IPS-15b (cell line): ENCODE measurements at regions not wholly inside any gene's neighbourhood (a gene's known extent, or its start where the extent isn't known, plus 50 kb on each side); places are given as distances from the start of the nearest gene placed in this dataset.

ENCODE experiments used
- H3K27me3 ChIP-seq: one replicate; pipeline ENCODE4 v1.6.1; 2013; ENCODE audit warnings: low read length; ENCODE audit not compliant: control insufficient read depth, insufficient read depth
- H3K36me3 ChIP-seq: one replicate; pipeline ENCODE4 v1.6.1; 2013; ENCODE audit warnings: low read length; ENCODE audit not compliant: control insufficient read depth, insufficient read depth
- H3K4me1 ChIP-seq: one replicate; pipeline ENCODE4 v1.6.1; 2013; ENCODE audit warnings: mild to moderate bottlenecking, low read length; ENCODE audit not compliant: control insufficient read depth, insufficient read depth
- H3K4me3 ChIP-seq: one replicate; pipeline ENCODE4 v1.5.1; 2013; ENCODE audit warnings: low read depth, low read length
- H3K9ac ChIP-seq: one replicate; pipeline ENCODE4 v1.6.1; 2013; ENCODE audit warnings: low read depth, mild to moderate bottlenecking, low read length
- H3K9me3 ChIP-seq: one replicate; pipeline ENCODE4 v1.6.1; 2013; ENCODE audit warnings: mild to moderate bottlenecking, low read length; ENCODE audit not compliant: control insufficient read depth, insufficient read depth

DNA sequence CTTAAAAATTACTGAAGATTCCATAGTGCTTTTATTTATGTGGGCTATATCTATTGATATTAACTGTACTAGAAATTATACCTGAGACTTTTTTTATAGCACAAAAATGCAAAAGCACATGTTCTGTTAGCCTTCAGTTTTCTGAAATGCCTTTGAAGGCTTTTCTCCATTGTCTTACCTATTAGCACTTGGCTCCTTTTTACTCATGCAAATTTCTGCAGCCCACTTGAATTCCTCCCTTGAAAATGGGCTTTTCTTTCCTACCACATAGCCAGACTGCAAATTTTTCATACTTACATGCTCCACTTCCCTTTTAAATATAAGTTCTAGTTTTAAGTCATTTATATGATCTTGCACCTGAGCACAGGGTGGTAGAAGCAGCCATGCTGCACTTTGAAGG lies 453.0 kb upstream of the TRIB2 start:
- Histone ChIP-seq H3K4me1 (peaks cover 21% of the 10 kb centered on the region), H3K9ac (no peak overlapping the region), H3K4me3 (no peak overlapping the region), H3K9me3 (no peaks in the 10 kb centered on the region), H3K27me3 (no peaks in the 10 kb centered on the region), H3K36me3 (no peaks in the 10 kb centered on the region)

- H3K4me3 ChIP-seq = no peak overlapping the region
Observed at GRCh38 chr2:12264146-12264545, 452.6 kb upstream of the TRIB2 start.

GRCh38 chr2:12265646-12266045 lies 451.1 kb upstream of the TRIB2 start:
- no peaks in the 10 kb centered on the region for H3K36me3 ChIP-seq
- no peak overlapping the region for H3K4me3 ChIP-seq
- no peaks in the 10 kb centered on the region for H3K27me3 ChIP-seq
- no peaks in the 10 kb centered on the region for H3K9me3 ChIP-seq
- peaks cover 21% of the 10 kb centered on the region for H3K4me1 ChIP-seq
- H3K9ac ChIP-seq = no peak overlapping the region

More at GRCh38 chr2:12264146-12264545, 452.6 kb upstream of the TRIB2 start:
- Histone ChIP-seq H3K9ac (no peak overlapping the region), H3K9me3 (no peaks in the 10 kb centered on the region), H3K36me3 (no peaks in the 10 kb centered on the region), H3K27me3 (no peaks in the 10 kb centered on the region), H3K4me1 (peaks cover 21% of the 10 kb centered on the region)

- H3K9me3 ChIP-seq = no peaks in the 10 kb centered on the region
- H3K4me3 ChIP-seq = no peak overlapping the region
- no peak overlapping the region for H3K9ac ChIP-seq
- H3K36me3 ChIP-seq = no peaks in the 10 kb centered on the region
- no peaks in the 10 kb centered on the region for H3K27me3 ChIP-seq
- H3K4me1 ChIP-seq = peaks cover 19% of the 10 kb centered on the region
Observed at GRCh38 chr2:12267042-12267441, 449.7 kb upstream of the TRIB2 start.

GRCh38 chr2:12269041-12269972 lies 447.4 kb upstream of the TRIB2 start:
- Histone ChIP-seq H3K9ac (no peak overlapping the region), H3K36me3 (no peaks in the 10 kb centered on the region), H3K27me3 (no peaks in the 10 kb centered on the region), H3K4me1 (peaks cover 2% of the 10 kb centered on the region), H3K4me3 (no peak overlapping the region), H3K9me3 (no peaks in the 10 kb centered on the region)

DNA sequence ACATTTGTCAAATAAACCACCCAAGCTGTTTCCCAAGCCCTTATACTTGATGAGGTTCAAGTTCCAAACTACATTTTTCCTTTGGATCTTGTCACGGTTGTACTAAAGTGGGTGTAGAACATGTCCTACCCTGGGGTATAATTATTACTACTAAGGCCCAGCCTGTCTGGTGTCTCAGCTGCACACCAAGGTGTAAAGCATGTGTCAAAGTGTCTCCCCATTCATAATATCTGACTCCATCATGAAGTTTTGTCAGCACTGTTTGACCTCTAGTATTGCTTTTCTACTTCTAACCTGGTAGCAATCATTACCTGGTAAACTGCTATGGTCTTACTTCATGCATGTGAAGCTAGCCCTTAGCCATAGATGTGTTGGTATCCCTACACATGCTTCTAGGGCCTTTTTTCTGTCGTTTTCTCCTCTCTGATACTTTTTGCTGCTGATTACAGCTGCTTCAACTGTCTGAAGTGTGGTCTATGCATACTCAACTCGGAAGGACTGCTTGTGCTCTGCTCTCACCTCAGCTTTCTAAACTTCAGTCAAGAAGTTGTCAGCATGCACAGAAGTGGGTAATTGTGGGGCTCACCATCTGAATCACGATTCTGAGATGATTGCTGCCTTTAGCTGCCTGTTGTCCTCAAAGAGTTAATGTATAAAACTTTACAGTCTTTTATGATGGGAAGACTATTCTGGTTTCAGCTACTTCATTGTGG lies 445.7 kb upstream of the TRIB2 start:
- Histone ChIP-seq H3K4me1 (no peaks in the 10 kb centered on the region), H3K4me3 (no peak overlapping the region), H3K9me3 (no peaks in the 10 kb centered on the region), H3K36me3 (no peaks in the 10 kb centered on the region), H3K27me3 (no peaks in the 10 kb centered on the region), H3K9ac (no peak overlapping the region)

DNA sequence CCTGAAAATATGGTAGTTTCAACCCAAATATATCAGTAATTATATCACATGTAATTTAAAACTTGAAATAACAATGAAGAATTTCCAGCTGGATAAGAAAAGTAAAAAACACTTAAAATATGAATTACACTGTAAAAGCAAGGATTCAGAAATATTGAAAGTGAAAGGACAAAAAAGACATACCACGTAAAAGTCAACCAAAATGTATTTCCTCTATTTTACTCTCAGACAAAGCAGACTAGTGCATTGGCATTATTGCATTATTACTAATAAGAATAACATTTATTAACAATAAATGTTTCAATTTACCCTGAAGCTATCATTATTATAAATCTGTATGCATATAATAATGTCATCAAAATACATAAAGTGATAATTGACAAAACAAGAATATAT lies 445.1 kb upstream of the TRIB2 start:
- Histone ChIP-seq H3K4me3 (no peak overlapping the region), H3K27me3 (no peaks in the 10 kb centered on the region), H3K36me3 (no peaks in the 10 kb centered on the region), H3K9me3 (no peaks in the 10 kb centered on the region), H3K9ac (no peak overlapping the region), H3K4me1 (no peaks in the 10 kb centered on the region)

- Histone ChIP-seq H3K4me3 (no peak overlapping the region), H3K27me3 (no peaks in the 10 kb centered on the region)
Observed at GRCh38 chr2:12273111-12273510, 443.6 kb upstream of the TRIB2 start.

DNA sequence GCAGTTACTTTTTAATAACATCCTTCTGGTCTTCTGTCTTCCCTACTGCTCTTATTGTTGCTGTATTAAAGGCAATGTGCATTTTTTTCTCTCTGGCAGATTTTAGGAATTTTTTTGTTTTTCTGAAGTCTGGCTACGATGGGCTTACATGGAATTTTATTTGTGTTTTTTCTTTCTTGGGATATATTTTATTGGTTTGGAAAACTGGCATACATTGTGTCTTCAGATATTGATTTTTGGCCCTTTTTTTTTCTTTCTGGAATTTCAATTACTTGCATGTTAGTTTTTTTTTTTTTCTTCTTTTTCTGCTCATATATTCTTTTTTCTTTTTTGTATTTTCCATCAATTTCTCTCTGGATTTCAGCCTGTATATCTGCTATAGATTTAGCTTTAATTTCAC lies 442.1 kb upstream of the TRIB2 start:
- Histone ChIP-seq H3K36me3 (no peaks in the 10 kb centered on the region), H3K4me3 (no peak overlapping the region), H3K27me3 (no peaks in the 10 kb centered on the region), H3K9me3 (no peaks in the 10 kb centered on the region), H3K9ac (no peak overlapping the region), H3K4me1 (peaks cover 10% of the 10 kb centered on the region)

More at GRCh38 chr2:12273111-12273510, 443.6 kb upstream of the TRIB2 start:
- Histone ChIP-seq H3K9ac (no peak overlapping the region), H3K36me3 (no peaks in the 10 kb centered on the region), H3K4me1 (peaks cover 10% of the 10 kb centered on the region), H3K9me3 (no peaks in the 10 kb centered on the region)

- Histone ChIP-seq H3K4me1 (peaks cover 10% of the 10 kb centered on the region), H3K36me3 (no peaks in the 10 kb centered on the region), H3K27me3 (no peaks in the 10 kb centered on the region), H3K9ac (no peak overlapping the region), H3K4me3 (no peak overlapping the region), H3K9me3 (no peaks in the 10 kb centered on the region)
Observed at GRCh38 chr2:12277241-12278034, 439.3 kb upstream of the TRIB2 start.

GRCh38 chr2:12278217-12278750 lies 438.5 kb upstream of the TRIB2 start:
- H3K4me1 ChIP-seq = peaks cover 10% of the 10 kb centered on the region
- no peak overlapping the region for H3K4me3 ChIP-seq
- no peaks in the 10 kb centered on the region for H3K9me3 ChIP-seq
- H3K27me3 ChIP-seq = no peaks in the 10 kb centered on the region
- no peaks in the 10 kb centered on the region for H3K36me3 ChIP-seq
- no peak overlapping the region for H3K9ac ChIP-seq
